GM12878 (cell line): ENCODE measurements at regions not wholly inside any gene's neighbourhood (a gene's known extent, or its start where the extent isn't known, plus 50 kb on each side); places are given as distances from the start of the nearest gene placed in this dataset.

Experiments used
- ATAC-seq: fragments of 200-7000 bp; cut with Tn5 transposase; 3 replicates; pipeline ENCODE4 v1.9.1; 2020; ENCODE audit warnings: mild to moderate bottlenecking, moderate library complexity
- BruUV-seq: library from RNA; stranded (reverse); fragments of 400-500 nt; replicated peaks from 2 replicates; lab custom pipeline; 2021; lab: Mats Ljungman, UMichigan
- CTCF ChIA-PET: fragments of 300-600 bp; sonication (Branson Sonifier 250); formaldehyde crosslinking; extraction: SDS; loops from one replicate; lab custom pipeline; 2021; ENCODE audit warnings: inconsistent platforms; lab: Yijun Ruan, JAX
- POLR2A ChIA-PET: fragments of 350-600 bp; formaldehyde crosslinking; extraction: SDS; loops from one replicate; lab custom pipeline; 2021; ENCODE audit warnings: inconsistent platforms; lab: Charles Lee
- RAD21 ChIA-PET: fragments of 300-600 bp; sonication (Branson Sonifier 250); formaldehyde crosslinking; loops from one replicate; lab custom pipeline; 2023; ENCODE audit warnings: antibody characterized with exemption; ENCODE audit not compliant: unreplicated experiment; lab: Charles Lee
- SMC1A ChIA-PET: fragments of 300-600 bp; sonication (Branson Sonifier 250); formaldehyde crosslinking; loops from one replicate; lab custom pipeline; 2023; ENCODE audit not compliant: unreplicated experiment, uncharacterized antibody; lab: Charles Lee
- DNase-seq: peaks from one replicate; pipeline ENCODE4 v3.0.0-alpha.2; 2011; ENCODE audit warnings: low read depth, low spot score
- FAIRE-seq: peaks from 3 replicates; lab custom pipeline; 2011; peaks lifted over from hg19 to GRCh38; lab: Jason Lieb, UNC
- H2AFZ ChIP-seq: 2 replicates; pipeline ENCODE4 v1.6.0; 2011; ENCODE audit warnings: low read depth, low read length, control low read depth; ENCODE audit not compliant: control insufficient read depth
- H3K27ac ChIP-seq: 2 replicates; pipeline ENCODE4 v1.5.1; 2011; ENCODE audit warnings: control low read depth; ENCODE audit not compliant: control insufficient read depth, insufficient read depth
- H3K27me3 ChIP-seq, 2 experiments: replicated peaks in 1 of 2; 2 replicates each; pipeline versions ENCODE4 v1.6.0 to v1.6.1; 2011; ENCODE audit warnings: low read length in 1 of 2; ENCODE audit not compliant: control insufficient read depth in 2 of 2, insufficient read depth in 2 of 2
- H3K36me3 ChIP-seq, 2 experiments: 2 replicates each; pipeline ENCODE4 v1.5.1; 2011; ENCODE audit warnings: low read length in 1 of 2; ENCODE audit not compliant: control insufficient read depth in 2 of 2, insufficient read depth in 2 of 2
- H3K4me1 ChIP-seq: 2 replicates; pipeline ENCODE4 v1.6.1; 2011; ENCODE audit warnings: mild to moderate bottlenecking, low read length, moderate library complexity, mixed read lengths; ENCODE audit not compliant: control insufficient read depth, insufficient read depth
- H3K4me2 ChIP-seq: 2 replicates; pipeline ENCODE4 v1.6.0; 2011; ENCODE audit warnings: control low read depth; ENCODE audit not compliant: control insufficient read depth, insufficient read depth
- H3K4me3 ChIP-seq: fragments of 200-600 bp; sonication (generic); 2 replicates; pipeline ENCODE4 v1.5.1; 2016
- H3K79me2 ChIP-seq: 2 replicates; pipeline ENCODE4 v1.6.0; 2011; ENCODE audit warnings: low read length; ENCODE audit not compliant: control insufficient read depth, insufficient read depth
- H3K9ac ChIP-seq: 2 replicates; pipeline ENCODE4 v1.8.0; 2011; ENCODE audit warnings: low read length, control low read depth, mixed read lengths; ENCODE audit not compliant: control insufficient read depth, insufficient read depth
- H3K9me3 ChIP-seq: replicated peaks from 3 replicates; pipeline ENCODE4 v1.5.1; 2011; ENCODE audit warnings: mild to moderate bottlenecking, low read length; ENCODE audit not compliant: control insufficient read depth, insufficient read depth
- H4K20me1 ChIP-seq: 2 replicates; pipeline ENCODE4 v1.6.0; 2011; ENCODE audit not compliant: control insufficient read depth, insufficient read depth
- CBFB ChIP-seq: IDR thresholded peaks from 2 replicates; pipeline ENCODE4 v1.6.1; 2016; ENCODE audit warnings: antibody characterized with exemption, low read depth
- ETV6 ChIP-seq, 2 experiments: fragments of 450-650 bp in 1 of 2; IDR thresholded peaks in 1 of 2; conservative IDR thresholded peaks in 1 of 2; 2 replicates each; pipeline ENCODE4 v1.6.1; 2014; ENCODE audit warnings: antibody characterized with exemption in 1 of 2, borderline replicate concordance in 1 of 2, low read depth in 1 of 2, mild to moderate bottlenecking in 1 of 2, moderate library complexity in 1 of 2
- HDAC6 ChIP-seq: fragments of 200-600 bp; sonication (generic); IDR thresholded peaks from one replicate; pipeline ENCODE4 v1.8.0; 2017; ENCODE audit warnings: antibody characterized with exemption; ENCODE audit not compliant: unreplicated experiment
- JUNB ChIP-seq: IDR thresholded peaks from 2 replicates; pipeline ENCODE4 v1.6.1; 2016; ENCODE audit warnings: antibody characterized with exemption, mild to moderate bottlenecking
- SPI1 ChIP-seq: IDR thresholded peaks from 2 replicates; pipeline ENCODE4 v1.6.1; 2011; ENCODE audit warnings: low read depth, mild to moderate bottlenecking, low read length, moderate library complexity, borderline replicate concordance; ENCODE audit not compliant: insufficient read depth
- WGBS: methylation state at CpG from one replicate; pipeline ENCODE4 v1.1.6; 2016; ENCODE audit warnings: low lambda C conversion rate; ENCODE audit not compliant: insufficient replicate concordance, insufficient coverage; ENCODE audit errors: missing lambda C conversion rate; 5-methylcytosine and 5-hydroxymethylcytosine counted together
- in situ Hi-C: fragments of 300-500 bp; cut with MboI; formaldehyde crosslinking; loops from 9 replicates; pipeline ENCODE4 v1.14.3; 2018; ENCODE audit warnings: mixed read lengths
- intact Hi-C: fragments of 100-400 bp; cut with micrococcal nuclease; formaldehyde crosslinking; loops from one replicate; pipeline ENCODE4 v1.14.2; 2022; ENCODE audit not compliant: unreplicated experiment
- TF ChIP-seq, protein P1 (sequence below): fragments of 450-650 bp; conservative IDR thresholded peaks from 2 replicates; pipeline ENCODE4 v1.6.1; 2017; ENCODE audit warnings: mild to moderate bottlenecking, moderate library complexity

DNA sequence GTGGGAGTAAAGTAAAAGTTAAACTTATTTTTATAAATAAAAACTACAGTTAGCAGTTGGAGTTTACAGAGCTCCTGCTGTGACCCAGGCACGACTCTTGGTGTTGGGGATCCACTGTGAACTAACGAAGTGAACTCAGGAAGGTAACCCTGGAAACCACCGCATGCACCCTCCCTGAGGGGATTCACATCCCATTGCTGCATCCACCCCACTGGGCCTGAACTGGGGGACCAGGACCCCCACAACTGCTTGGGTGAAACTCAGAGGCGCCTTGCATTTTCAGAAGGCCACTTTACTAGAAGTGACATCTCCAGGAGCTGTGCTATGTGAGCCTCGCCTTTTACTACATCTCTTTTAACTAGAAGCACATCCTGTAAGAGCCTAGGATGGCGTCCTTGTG lies 166.4 kb downstream of the TEX29 start:
- no peak for FAIRE-seq
- DNase-seq = no peak
- Histone ChIP-seq H3K27me3 (no peaks in the 10 kb centered on the region), H3K9me3 (no peaks in the 10 kb centered on the region; the same call in 2 of the 3 replicates), H3K4me1 (no peaks in the 10 kb centered on the region), H3K79me2 (no peaks in the 10 kb centered on the region), H3K9ac (no peak overlapping the region), H4K20me1 (no peaks in the 10 kb centered on the region), H3K4me3 (no peak overlapping the region), H2AFZ (no peak overlapping the region), H3K36me3 (no peaks in the 10 kb centered on the region), H3K4me2 (no peak overlapping the region), H3K27ac (no peak overlapping the region)
- CTCF ChIA-PET = no interaction called here
- POLR2A ChIA-PET = no interaction called here
- RAD21 ChIA-PET = no interaction called here
- intact Hi-C loops = no loop called here
- WGBS = 37% methylated on average over 6 of the region's 6 CpGs
- SMC1A ChIA-PET = no interaction called here
- in situ Hi-C loops = no loop called here
- TF ChIP-seq CBFB (no peak), HDAC6 (no peak), ETV6 (conservative IDR thresholded peaks at IDR 0.05 in 1 of 2, IDR thresholded peaks at IDR 0.05 in 1 of 2; ENCODE audit: borderline replicate concordance in 1 of 2, low read depth in 1 of 2) (no peak), SPI1 (no peak), JUNB (no peak)
- TF ChIP-seq, protein P1, sequence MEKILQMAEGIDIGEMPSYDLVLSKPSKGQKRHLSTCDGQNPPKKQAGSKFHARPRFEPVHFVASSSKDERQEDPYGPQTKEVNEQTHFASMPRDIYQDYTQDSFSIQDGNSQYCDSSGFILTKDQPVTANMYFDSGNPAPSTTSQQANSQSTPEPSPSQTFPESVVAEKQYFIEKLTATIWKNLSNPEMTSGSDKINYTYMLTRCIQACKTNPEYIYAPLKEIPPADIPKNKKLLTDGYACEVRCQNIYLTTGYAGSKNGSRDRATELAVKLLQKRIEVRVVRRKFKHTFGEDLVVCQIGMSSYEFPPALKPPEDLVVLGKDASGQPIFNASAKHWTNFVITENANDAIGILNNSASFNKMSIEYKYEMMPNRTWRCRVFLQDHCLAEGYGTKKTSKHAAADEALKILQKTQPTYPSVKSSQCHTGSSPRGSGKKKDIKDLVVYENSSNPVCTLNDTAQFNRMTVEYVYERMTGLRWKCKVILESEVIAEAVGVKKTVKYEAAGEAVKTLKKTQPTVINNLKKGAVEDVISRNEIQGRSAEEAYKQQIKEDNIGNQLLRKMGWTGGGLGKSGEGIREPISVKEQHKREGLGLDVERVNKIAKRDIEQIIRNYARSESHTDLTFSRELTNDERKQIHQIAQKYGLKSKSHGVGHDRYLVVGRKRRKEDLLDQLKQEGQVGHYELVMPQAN = no peak
- no TSS peak for BruUV-seq
- ATAC-seq = no peak
